A549 (cell line): ENCODE measurements at regions not wholly inside any gene's neighbourhood (a gene's known extent, or its start where the extent isn't known, plus 50 kb on each side); places are given as distances from the start of the nearest gene placed in this dataset.

Experiments
- ATAC-seq, 2 experiments: fragments of 200-7000 bp in 1 of 2; fragments of >200 bp in 1 of 2; cut with Nextera tagmentation in 1 of 2; cut with Tn5 transposase in 1 of 2; 3 replicates each; pipeline versions ENCODE4 v1.8.0 to v1.9.1; 2018 to 2020; ENCODE audit warnings: mild to moderate bottlenecking in 1 of 2, moderate library complexity in 1 of 2
- CTCF ChIA-PET: fragments of 300-600 bp; sonication (Branson Sonifier 250); formaldehyde crosslinking; extraction: SDS; loops from one replicate; lab custom pipeline; 2021; ENCODE audit warnings: antibody characterized with exemption, inconsistent platforms; lab: Yijun Ruan, JAX
- POLR2A ChIA-PET: fragments of 350-600 bp; formaldehyde crosslinking; extraction: SDS; loops from one replicate; lab custom pipeline; 2021; ENCODE audit warnings: antibody characterized with exemption, inconsistent platforms; lab: Yijun Ruan, JAX
- DNase-seq, 2 experiments: peaks; one replicate each; pipeline versions ENCODE4 v3.0.0 to v3.0.0-alpha.2; 2011 to 2016; ENCODE audit warnings: low read depth in 1 of 2, low spot score in 1 of 2
- FAIRE-seq: peaks from 2 replicates; lab custom pipeline; 2011; peaks lifted over from hg19 to GRCh38; lab: Jason Lieb, UNC
- H3K27ac ChIP-seq, 2 experiments: fragments of >200 bp; sonication (Bioruptor Twin); formaldehyde crosslinking; 3 replicates each; pipeline ENCODE4 v1.5.1; 2016 to 2017
- H3K4me1 ChIP-seq: fragments of >200 bp; sonication (Bioruptor Twin); formaldehyde crosslinking; 3 replicates; pipeline ENCODE4 v1.6.1; 2016
- H3K4me2 ChIP-seq: fragments of >200 bp; sonication (Bioruptor Twin); formaldehyde crosslinking; 3 replicates; pipeline ENCODE4 v1.6.1; 2016
- H3K4me3 ChIP-seq: fragments of >200 bp; sonication (Bioruptor Twin); formaldehyde crosslinking; 3 replicates; pipeline ENCODE4 v1.5.1; 2016
- H3K9me3 ChIP-seq: fragments of >200 bp; sonication (Bioruptor Twin); formaldehyde crosslinking; 3 replicates; pipeline ENCODE4 v1.6.1; 2016
- ATOH8 ChIP-seq: fragments of 250-450 bp; sonication (Bioruptor Pico); IDR thresholded peaks from 2 replicates; pipeline ENCODE4 v1.5.0; 2020; ENCODE audit warnings: low read depth, mild to moderate bottlenecking, moderate library complexity
- BHLHE40 ChIP-seq: IDR thresholded peaks from 2 replicates; pipeline ENCODE4 v1.6.1; 2012; ENCODE audit warnings: low read depth, low read length, inconsistent platforms
- CBX8 ChIP-seq: fragments of 200-600 bp; sonication (generic); IDR thresholded peaks from 2 replicates; pipeline ENCODE4 v1.6.1; 2016
- CEBPB ChIP-seq, 2 experiments: fragments of >200 bp in 1 of 2; sonication (Bioruptor Twin) in 1 of 2; formaldehyde crosslinking in 1 of 2; IDR thresholded peaks; 2 replicates each; pipeline ENCODE4 v1.6.1; 2012 to 2016
- CHD4 ChIP-seq: fragments of 200-600 bp; sonication (generic); IDR thresholded peaks from 2 replicates; pipeline ENCODE4 v1.6.1; 2016; ENCODE audit warnings: antibody characterized with exemption, mild to moderate bottlenecking, borderline replicate concordance
- CTCF ChIP-seq: fragments of >200 bp; sonication (Bioruptor Twin); formaldehyde crosslinking; IDR thresholded peaks from 3 replicates; pipeline ENCODE4 v1.5.1; 2016
- E2F6 ChIP-seq: IDR thresholded peaks from 2 replicates; pipeline ENCODE4 v1.6.1; 2012; ENCODE audit warnings: low read depth, borderline replicate concordance
- EHMT2 ChIP-seq: fragments of 200-600 bp; sonication (generic); IDR thresholded peaks from 2 replicates; pipeline ENCODE4 v1.6.1; 2016; ENCODE audit warnings: antibody characterized with exemption, low read depth, mild to moderate bottlenecking, moderate library complexity
- FOSB ChIP-seq: fragments of 250-450 bp; sonication (Bioruptor Pico); IDR thresholded peaks from 2 replicates; pipeline ENCODE4 v1.5.0; 2020; ENCODE audit warnings: mild to moderate bottlenecking, moderate library complexity
- FOXS1 ChIP-seq: fragments of 250-450 bp; sonication (Bioruptor Pico); IDR thresholded peaks from 2 replicates; pipeline ENCODE4 v1.5.0; 2020; ENCODE audit warnings: mild to moderate bottlenecking, moderate library complexity
- HEYL ChIP-seq: fragments of 250-450 bp; sonication (Bioruptor Pico); IDR thresholded peaks from 2 replicates; pipeline ENCODE4 v1.8.0; 2021; ENCODE audit warnings: mild to moderate bottlenecking, moderate library complexity
- HMGXB4 ChIP-seq: fragments of 250-450 bp; sonication (Bioruptor Pico); IDR thresholded peaks from 2 replicates; pipeline ENCODE4 v1.5.0; 2021; ENCODE audit warnings: mild to moderate bottlenecking, moderate library complexity, borderline replicate concordance
- KDM1A ChIP-seq: fragments of 200-600 bp; sonication (generic); IDR thresholded peaks from 2 replicates; pipeline ENCODE4 v1.6.1; 2016; ENCODE audit warnings: low read depth, mild to moderate bottlenecking
- MYC ChIP-seq: IDR thresholded peaks from 2 replicates; pipeline ENCODE4 v1.6.1; 2012; ENCODE audit warnings: mild to moderate bottlenecking, inconsistent platforms, low read length, improper control_type of control experiment, borderline replicate concordance
- NFE2L2 ChIP-seq: fragments of 150-350 bp; conservative IDR thresholded peaks from 2 replicates; pipeline ENCODE4 v1.6.1; 2014; ENCODE audit warnings: low read length
- PBX3 ChIP-seq: IDR thresholded peaks from 2 replicates; pipeline ENCODE4 v1.6.1; 2012
- POLR2A ChIP-seq: IDR thresholded peaks from 2 replicates; pipeline ENCODE4 v1.6.1; 2012; ENCODE audit warnings: mild to moderate bottlenecking, low read length
- RAD21 ChIP-seq, 2 experiments: fragments of >200 bp in 1 of 2; sonication (Bioruptor Twin) in 1 of 2; formaldehyde crosslinking in 1 of 2; IDR thresholded peaks in 1 of 2; conservative IDR thresholded peaks in 1 of 2; 2 replicates in 1 of 2; 3 replicates in 1 of 2; pipeline ENCODE4 v1.6.1; 2012 to 2018; ENCODE audit warnings: inconsistent platforms in 1 of 2
- RARB ChIP-seq: fragments of 250-450 bp; sonication (Bioruptor Pico); IDR thresholded peaks from 2 replicates; pipeline ENCODE4 v1.8.0; 2021; ENCODE audit warnings: mild to moderate bottlenecking, moderate library complexity
- RCOR1 ChIP-seq: fragments of 150-350 bp; IDR thresholded peaks from 2 replicates; pipeline ENCODE4 v1.6.1; 2014; ENCODE audit warnings: antibody characterized with exemption, low read length, low read depth
- RFX5 ChIP-seq: fragments of 450-650 bp; IDR thresholded peaks from 2 replicates; pipeline ENCODE4 v1.7.1; 2014; ENCODE audit warnings: antibody characterized with exemption, mild to moderate bottlenecking, moderate library complexity
- RNF2 ChIP-seq: fragments of 200-600 bp; sonication (generic); IDR thresholded peaks from 2 replicates; pipeline ENCODE4 v1.6.1; 2016; ENCODE audit warnings: low read depth, mild to moderate bottlenecking, antibody characterized with exemption, moderate library complexity, borderline replicate concordance
- SREBF2 ChIP-seq: fragments of 450-650 bp; IDR thresholded peaks from 2 replicates; pipeline ENCODE4 v1.6.1; 2014; ENCODE audit warnings: mild to moderate bottlenecking, moderate library complexity
- TFCP2L1 ChIP-seq: fragments of 250-450 bp; sonication (Bioruptor Pico); IDR thresholded peaks from 2 replicates; pipeline ENCODE4 v1.5.0; 2021; ENCODE audit warnings: mild to moderate bottlenecking
- TP53 ChIP-seq: fragments of 250-450 bp; sonication (Bioruptor Pico); IDR thresholded peaks from 2 replicates; pipeline ENCODE4 v1.5.0; 2021; ENCODE audit warnings: mild to moderate bottlenecking, moderate library complexity
- USF2 ChIP-seq: fragments of 450-650 bp; IDR thresholded peaks from 2 replicates; pipeline ENCODE4 v1.6.1; 2014; ENCODE audit warnings: antibody characterized with exemption
- ZC3H11A ChIP-seq: fragments of 450-650 bp; IDR thresholded peaks from 2 replicates; pipeline ENCODE4 v1.6.1; 2014; ENCODE audit warnings: antibody characterized with exemption, mild to moderate bottlenecking
- ZSCAN20 ChIP-seq: fragments of 250-450 bp; sonication (Bioruptor Pico); IDR thresholded peaks from 2 replicates; pipeline ENCODE4 v1.8.0; 2022; ENCODE audit warnings: mild to moderate bottlenecking, moderate library complexity
- WGBS: methylation state at CpG from one replicate; pipeline ENCODE4 v1.1.6; 2017; ENCODE audit errors: missing lambda C conversion rate; 5-methylcytosine and 5-hydroxymethylcytosine counted together

- POLR2A ChIA-PET, result no interaction called here
- ATAC-seq, result no peak
- no peak for DNase-seq
- H3K9me3 ChIP-seq, result no peaks in the 10 kb centered on the region
- no peak for TF ChIP-seq ZSCAN20 (CRISPR knock-in tag)
- no peak for TF ChIP-seq HMGXB4 (CRISPR knock-in tag)
- no peak for TF ChIP-seq TFCP2L1 (CRISPR knock-in tag)
- no peak for TF ChIP-seq RCOR1
- TF ChIP-seq MYC, result no peak
- no peak for TF ChIP-seq BHLHE40
- TF ChIP-seq NFE2L2, result no peak
- TF ChIP-seq CEBPB (IDR thresholded peaks at IDR 0.05), result no peak
- no peak for TF ChIP-seq CBX8
- TF ChIP-seq RNF2, result no peak
- H3K4me3 ChIP-seq, result no peak overlapping the region
- no peak overlapping the region for H3K27ac ChIP-seq
- H3K4me2 ChIP-seq, result no peak overlapping the region
- WGBS, result 81% methylated on average over 3 of the region's 3 CpGs
- no peaks in the 10 kb centered on the region for H3K4me1 ChIP-seq
- no peak for FAIRE-seq
- CTCF ChIA-PET, result interaction anchor here (1.0 kb wide), 2 partner anchors 25 to 73 kb away, joined by 3 to 4 read pairs; no protein-coding TSS in a partner anchor
Observed at GRCh38 chr2:196380575-196380974, 209.2 kb upstream of the STK17B start.

DNA sequence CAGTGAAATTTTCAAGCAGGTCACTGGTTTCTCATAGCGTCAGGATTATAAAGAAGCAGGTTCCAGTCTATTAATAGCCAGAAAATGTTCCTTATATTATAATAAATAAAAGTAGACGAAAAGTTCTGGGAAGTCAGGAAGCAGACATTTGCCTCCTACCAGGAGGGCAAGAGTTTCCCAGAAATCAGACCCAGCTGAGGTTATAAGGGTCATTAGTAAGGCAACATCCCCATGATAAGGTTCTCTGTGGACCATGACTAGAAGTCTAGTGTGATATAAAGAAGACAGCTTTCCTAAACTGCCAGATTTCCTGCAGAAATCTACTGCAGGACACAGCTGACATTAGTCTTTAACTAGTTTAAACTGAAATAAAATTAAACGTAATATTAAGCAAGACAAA lies 210.1 kb upstream of the STK17B start:
- WGBS, result 69% methylated on average over 3 of the region's 3 CpGs
- POLR2A ChIA-PET, result no interaction called here
- no peak for DNase-seq
- H3K4me2 ChIP-seq, result no peak overlapping the region
- TF ChIP-seq RARB (CRISPR knock-in tag) (no peak), FOXS1 (CRISPR knock-in tag) (no peak), ZC3H11A (no peak), PBX3 (no peak), TP53 (no peak), SREBF2 (no peak), FOSB (CRISPR knock-in tag) (no peak), ATOH8 (CRISPR knock-in tag) (no peak), HEYL (CRISPR knock-in tag) (no peak), RFX5 (no peak), POLR2A (no peak), RAD21 (conservative IDR thresholded peaks at IDR 0.05 in 1 of 2, IDR thresholded peaks at IDR 0.05 in 1 of 2) (no peak), CHD4 (no peak), EHMT2 (no peak), CTCF (no peak), E2F6 (no peak), KDM1A (no peak), USF2 (no peak)
- TF ChIP-seq, all 56 proteins: peak for 0
- ATAC-seq (no peak), FAIRE-seq (no peak)
- Histone ChIP-seq H3K4me3 (no peak overlapping the region), H3K9me3 (no peaks in the 10 kb centered on the region), H3K4me1 (no peaks in the 10 kb centered on the region), H3K27ac (no peak overlapping the region)
- CTCF ChIA-PET, result no interaction called here
